ENCODE measurements at regions not wholly inside any gene's neighbourhood (a gene's known extent, or its start where the extent isn't known, plus 50 kb on each side); places are given as distances from the start of the nearest gene placed in this dataset.

DNA sequence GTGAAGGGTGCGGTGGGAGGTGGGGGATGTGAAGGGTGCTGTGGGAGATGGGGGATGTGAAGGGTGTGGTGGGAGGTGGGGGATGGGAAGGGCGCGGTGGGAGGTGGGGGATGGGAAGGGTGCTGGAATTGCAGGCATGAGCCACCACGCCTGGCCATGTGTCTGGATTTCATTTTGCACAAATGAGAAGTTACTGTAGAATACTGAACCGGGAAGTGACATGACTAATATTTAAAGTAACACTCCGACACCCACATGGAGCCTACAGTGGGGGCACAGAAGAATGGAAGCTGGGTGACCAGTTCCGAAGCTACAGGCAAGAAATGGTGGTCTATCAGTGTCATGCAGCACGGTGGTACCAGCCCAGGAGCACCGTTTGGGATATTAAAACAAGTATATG lies 69.9 kb upstream of the SPTLC1 start:
- H3K27ac ChIP-seq (replicated peaks): no peak overlapping the region
- peaks cover 25% of the 10 kb centered on the region for H3K27me3 ChIP-seq (ENCODE audit: low read depth)
- peaks cover 10% of the 10 kb centered on the region for H3K9me3 ChIP-seq (replicated peaks)
- H3K4me1 ChIP-seq: no peaks in the 10 kb centered on the region
- intact Hi-C loops (cut with micrococcal nuclease): no loop called here
- no peaks in the 10 kb centered on the region for H3K36me3 ChIP-seq
- H3K4me3 ChIP-seq: no peak overlapping the region
- TF ChIP-seq, protein P1, sequence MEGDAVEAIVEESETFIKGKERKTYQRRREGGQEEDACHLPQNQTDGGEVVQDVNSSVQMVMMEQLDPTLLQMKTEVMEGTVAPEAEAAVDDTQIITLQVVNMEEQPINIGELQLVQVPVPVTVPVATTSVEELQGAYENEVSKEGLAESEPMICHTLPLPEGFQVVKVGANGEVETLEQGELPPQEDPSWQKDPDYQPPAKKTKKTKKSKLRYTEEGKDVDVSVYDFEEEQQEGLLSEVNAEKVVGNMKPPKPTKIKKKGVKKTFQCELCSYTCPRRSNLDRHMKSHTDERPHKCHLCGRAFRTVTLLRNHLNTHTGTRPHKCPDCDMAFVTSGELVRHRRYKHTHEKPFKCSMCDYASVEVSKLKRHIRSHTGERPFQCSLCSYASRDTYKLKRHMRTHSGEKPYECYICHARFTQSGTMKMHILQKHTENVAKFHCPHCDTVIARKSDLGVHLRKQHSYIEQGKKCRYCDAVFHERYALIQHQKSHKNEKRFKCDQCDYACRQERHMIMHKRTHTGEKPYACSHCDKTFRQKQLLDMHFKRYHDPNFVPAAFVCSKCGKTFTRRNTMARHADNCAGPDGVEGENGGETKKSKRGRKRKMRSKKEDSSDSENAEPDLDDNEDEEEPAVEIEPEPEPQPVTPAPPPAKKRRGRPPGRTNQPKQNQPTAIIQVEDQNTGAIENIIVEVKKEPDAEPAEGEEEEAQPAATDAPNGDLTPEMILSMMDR (IDR thresholded peaks at IDR 0.05; ENCODE audit: borderline replicate concordance): no peak
- DNase-seq: no peak

DNA sequence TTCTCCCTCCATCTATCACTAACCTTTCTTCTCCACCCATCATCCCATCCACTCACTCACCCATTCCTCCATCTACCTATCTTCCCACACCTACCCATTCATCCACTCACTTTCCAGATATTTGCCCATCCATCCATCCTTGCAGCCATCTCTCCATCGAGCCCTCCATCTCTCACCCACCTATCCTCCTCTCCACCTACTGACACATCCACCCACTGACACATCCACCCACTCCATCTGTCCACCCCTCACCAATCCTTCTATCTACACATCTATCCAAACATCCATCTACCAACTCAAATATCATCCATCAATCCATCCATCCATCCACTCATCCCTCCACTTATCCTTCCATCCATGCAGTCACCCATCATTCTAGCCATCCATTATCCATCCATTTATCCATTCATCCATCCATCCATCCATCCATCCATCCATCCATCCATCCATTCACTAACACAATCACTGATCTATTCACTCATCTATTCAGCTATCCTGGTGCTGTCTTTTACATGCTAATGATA lies 68.9 kb upstream of the SPTLC1 start:
- intact Hi-C loops (cut with micrococcal nuclease): no loop called here
- H3K27ac ChIP-seq (replicated peaks): no peak overlapping the region
- TF ChIP-seq, protein P1 (IDR thresholded peaks at IDR 0.05; ENCODE audit: borderline replicate concordance): no peak

DNA sequence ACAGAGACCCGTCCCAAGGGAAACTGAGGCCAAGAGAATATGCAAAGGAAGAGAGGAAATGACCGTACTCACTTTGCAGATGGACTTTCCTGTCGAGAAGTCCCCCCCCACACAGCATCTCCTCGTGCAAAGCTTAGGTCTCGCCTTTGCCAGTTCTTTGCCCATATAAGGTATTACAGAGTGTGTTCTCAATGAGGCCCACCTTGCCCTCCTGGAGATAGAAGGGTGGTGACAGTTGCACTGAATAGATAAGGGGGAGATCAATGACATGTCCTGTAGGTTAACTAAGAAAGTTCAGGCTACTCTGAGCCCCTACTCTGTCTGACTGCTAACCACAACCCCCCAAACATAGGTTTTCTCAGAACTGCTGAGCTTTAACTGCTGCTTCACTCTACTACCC lies 68.2 kb upstream of the SPTLC1 start:
- Histone ChIP-seq H3K36me3 (no peaks in the 10 kb centered on the region), H3K9me3 (replicated peaks) (peaks cover 10% of the 10 kb centered on the region), H3K4me3 (no peak overlapping the region), H3K4me1 (no peaks in the 10 kb centered on the region), H3K27ac (replicated peaks) (no peak overlapping the region), H3K27me3 (ENCODE audit: low read depth) (peaks cover 15% of the 10 kb centered on the region)
- TF ChIP-seq, protein P1 (IDR thresholded peaks at IDR 0.05; ENCODE audit: borderline replicate concordance): no peak
- no peak for DNase-seq
- intact Hi-C loops (cut with micrococcal nuclease): no loop called here

More for the DNA sequence above, 68.9 kb upstream of the SPTLC1 start:
- Histone ChIP-seq H3K4me1 (no peaks in the 10 kb centered on the region), H3K9me3 (replicated peaks) (peaks cover 10% of the 10 kb centered on the region), H3K27me3 (ENCODE audit: low read depth) (peaks cover 22% of the 10 kb centered on the region), H3K36me3 (no peaks in the 10 kb centered on the region), H3K4me3 (no peak overlapping the region)
- no peak for DNase-seq

DNA sequence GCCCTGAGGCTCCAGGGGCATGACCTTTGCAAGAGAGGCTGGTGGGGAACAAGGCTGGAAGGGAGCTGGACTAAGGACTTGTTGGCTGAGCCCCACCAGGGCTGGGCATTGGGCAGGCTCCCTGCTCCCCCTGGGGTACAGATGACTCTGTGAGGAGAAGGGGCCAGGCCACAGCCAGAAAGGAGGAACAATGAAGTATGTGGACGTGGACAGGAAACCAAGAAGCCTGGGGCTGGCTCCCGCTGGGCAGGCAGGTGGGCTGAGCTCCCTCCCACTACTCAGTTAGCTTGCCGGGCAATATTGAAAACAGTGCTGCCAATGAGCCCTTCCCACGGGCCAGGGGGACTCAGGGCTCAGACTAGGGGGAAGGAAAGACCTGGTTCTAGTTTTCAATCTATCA lies 66.1 kb upstream of the SPTLC1 start:
- no peaks in the 10 kb centered on the region for H3K4me1 ChIP-seq
- H3K36me3 ChIP-seq: no peaks in the 10 kb centered on the region
- intact Hi-C loops (cut with micrococcal nuclease): no loop called here
- no peaks in the 10 kb centered on the region for H3K27me3 ChIP-seq (ENCODE audit: low read depth)
- TF ChIP-seq, protein P1 (IDR thresholded peaks at IDR 0.05; ENCODE audit: borderline replicate concordance): no peak
- no peak overlapping the region for H3K4me3 ChIP-seq
- H3K27ac ChIP-seq (replicated peaks): no peak overlapping the region
- no peak for DNase-seq
- peaks cover 10% of the 10 kb centered on the region for H3K9me3 ChIP-seq (replicated peaks)

DNA sequence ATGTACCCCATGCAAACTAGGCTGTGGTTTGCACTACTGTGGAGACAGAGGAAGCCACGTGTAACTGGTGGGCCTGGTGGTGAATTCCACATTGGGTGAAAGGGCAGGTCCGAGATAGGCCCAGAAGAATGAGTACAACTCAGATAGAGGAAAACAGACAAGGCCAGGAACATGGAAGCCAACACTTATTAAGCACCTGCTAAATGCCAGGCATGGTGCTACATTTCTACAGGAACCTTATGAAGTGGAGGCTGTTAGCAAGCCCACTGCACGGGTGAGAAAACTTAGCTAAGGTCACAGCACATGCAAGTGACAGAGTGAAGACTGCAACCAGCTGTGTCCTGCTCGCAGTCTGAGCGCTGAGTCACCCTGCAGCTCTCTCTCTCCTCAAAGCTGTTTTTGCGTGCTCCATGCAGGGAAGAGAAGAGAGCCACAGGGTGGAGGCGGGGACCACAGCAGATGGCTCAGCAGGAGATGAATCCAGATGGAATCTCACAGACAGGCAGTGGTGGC lies 65.5 kb upstream of the SPTLC1 start:
- DNase-seq: no peak
- intact Hi-C loops (cut with micrococcal nuclease): no loop called here
- no peaks in the 10 kb centered on the region for H3K36me3 ChIP-seq
- H3K27ac ChIP-seq (replicated peaks): no peak overlapping the region
- no peak overlapping the region for H3K4me3 ChIP-seq
- no peaks in the 10 kb centered on the region for H3K4me1 ChIP-seq
- no peaks in the 10 kb centered on the region for H3K27me3 ChIP-seq (ENCODE audit: low read depth)
- TF ChIP-seq, protein P1 (IDR thresholded peaks at IDR 0.05; ENCODE audit: borderline replicate concordance): no peak
- H3K9me3 ChIP-seq (replicated peaks): peaks cover 10% of the 10 kb centered on the region

All from left ventricle myocardium inferior (tissue), 1 donor.